HG02588 (cell line): ENCODE measurements at regions not wholly inside any gene's neighbourhood (a gene's known extent, or its start where the extent isn't known, plus 50 kb on each side); places are given as distances from the start of the nearest gene placed in this dataset.

ENCODE experiments used
- ATAC-seq: cut with Tn5 transposase; IDR thresholded peaks from one replicate; pipeline ENCODE4 v1.9.1; 2021; ENCODE audit warnings: mild to moderate bottlenecking, moderate library complexity; ENCODE audit not compliant: unreplicated experiment

DNA sequence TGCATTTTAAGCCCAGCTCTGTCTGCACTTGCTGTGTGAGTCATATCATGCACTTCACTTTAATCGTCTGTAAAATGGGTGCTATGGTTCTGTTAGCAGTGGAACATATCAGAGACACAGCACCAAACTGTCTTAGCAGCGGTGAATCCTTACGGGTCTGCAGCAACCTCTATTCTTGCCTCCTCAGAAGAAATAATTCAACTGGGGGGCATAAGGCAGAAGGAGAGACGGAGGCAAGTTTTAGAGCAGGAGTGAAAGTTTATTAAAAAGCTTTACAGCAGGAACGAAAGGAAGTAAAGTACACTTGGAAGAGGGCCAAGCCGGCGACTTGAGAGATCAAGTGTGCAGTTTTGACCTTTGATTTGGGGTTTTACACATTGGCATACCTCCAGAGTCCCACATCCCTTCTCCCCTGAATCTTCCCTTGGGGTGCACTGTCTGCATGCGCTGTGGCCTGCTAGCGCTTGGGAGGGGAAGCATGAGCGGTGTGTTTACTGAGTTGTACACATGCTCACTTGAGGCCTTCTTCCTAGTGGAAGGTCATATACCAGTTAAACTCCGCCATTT is 109.8 kb downstream of the DDX1 start:
- no peak for ATAC-seq

DNA sequence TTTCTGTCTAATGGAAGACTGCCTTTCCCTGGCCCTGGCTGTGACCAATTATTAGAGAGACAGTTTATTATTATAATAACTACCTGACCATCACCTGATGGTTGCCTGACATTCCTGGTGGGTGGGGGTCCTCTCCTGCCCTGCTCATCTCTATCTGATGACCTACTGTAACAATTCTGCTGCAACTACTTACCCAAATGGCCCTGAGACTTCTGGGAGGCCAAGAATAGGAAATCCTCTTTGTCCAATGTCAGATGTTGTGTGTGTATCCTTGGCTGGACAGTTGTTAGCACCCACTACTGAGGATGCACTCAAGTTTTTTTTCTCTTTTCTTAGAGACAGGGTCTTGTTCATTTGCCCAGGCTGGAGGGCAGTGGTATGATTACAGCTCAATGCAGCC is 110.3 kb downstream of the DDX1 start:
- no peak for ATAC-seq

DNA sequence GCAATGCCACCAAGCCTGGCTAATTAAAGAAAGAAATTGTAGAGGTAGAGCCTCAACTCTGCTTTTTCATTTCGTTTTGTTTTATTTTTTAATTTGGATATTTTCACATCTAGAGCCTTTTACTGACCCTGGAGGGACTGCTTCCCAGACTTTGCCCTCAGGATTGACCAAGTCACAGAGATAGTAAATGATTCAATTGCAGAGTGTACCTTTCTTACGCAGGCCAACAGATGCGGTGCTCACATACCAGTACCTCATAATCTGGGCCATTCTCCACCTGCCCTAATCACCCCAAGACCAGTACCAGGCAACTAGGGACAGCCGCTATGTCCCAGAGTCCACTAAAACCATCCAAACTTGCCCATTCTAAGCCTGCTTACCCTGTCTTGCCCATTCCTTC is 110.8 kb downstream of the DDX1 start:
- ATAC-seq = no peak

DNA sequence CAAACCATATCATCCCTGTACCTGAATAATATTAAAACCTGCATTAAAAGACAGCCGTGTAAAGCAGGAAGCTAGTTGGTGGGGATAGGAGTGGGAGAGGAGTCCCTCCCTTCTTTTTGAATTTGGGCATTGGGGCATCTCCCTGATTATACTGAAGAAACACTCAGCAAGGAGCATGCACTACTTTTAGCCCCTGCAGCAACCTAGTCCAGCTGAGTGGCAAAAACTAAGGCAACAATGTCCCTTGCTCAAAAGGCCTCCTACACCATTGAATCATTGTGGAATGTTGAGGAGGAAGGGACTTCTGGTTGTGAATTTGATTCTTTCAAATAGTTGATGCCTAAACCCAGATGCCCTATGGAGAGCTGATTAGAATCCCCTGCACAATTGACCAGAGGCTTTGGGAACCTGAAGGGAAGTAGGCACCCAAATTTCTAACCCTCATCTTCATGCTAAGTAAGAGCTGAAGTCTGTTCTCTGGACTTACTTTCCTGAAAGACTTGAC is 111.7 kb downstream of the DDX1 start:
- ATAC-seq = no peak

DNA sequence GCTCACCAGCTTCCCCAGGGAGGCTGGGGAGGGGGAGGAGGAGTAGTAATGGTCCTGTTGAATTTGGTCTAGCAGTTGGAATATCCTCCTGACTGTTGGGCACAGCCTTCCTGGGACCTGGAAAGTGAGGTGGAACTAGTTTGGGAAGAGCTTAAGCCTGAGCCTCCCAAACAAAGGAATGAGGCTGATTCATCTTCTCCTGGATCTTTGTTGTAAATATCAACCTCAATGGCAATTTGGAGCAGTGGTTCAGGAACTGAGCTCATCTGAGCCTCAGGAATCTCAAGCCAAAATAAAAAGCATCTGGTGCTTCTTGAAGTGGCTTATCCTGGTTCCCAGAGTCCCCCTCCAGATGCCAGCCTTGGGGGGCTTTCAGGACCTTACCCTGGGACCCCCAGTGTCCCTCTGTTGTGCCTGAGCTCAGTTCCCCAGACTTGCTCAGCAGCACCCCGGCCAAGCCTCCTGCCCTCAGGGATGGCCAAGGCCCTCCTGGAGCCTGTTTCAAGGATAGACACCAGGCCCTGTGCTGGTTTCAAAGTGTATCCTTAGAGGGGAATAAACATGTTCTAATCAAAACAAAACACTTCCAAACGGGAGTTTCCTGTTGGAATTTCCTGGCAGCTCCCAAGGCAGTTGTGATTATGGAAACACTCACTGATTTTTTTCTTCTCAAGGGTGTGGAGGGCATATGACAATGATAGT is 112.6 kb downstream of the DDX1 start:
- no peak for ATAC-seq

DNA sequence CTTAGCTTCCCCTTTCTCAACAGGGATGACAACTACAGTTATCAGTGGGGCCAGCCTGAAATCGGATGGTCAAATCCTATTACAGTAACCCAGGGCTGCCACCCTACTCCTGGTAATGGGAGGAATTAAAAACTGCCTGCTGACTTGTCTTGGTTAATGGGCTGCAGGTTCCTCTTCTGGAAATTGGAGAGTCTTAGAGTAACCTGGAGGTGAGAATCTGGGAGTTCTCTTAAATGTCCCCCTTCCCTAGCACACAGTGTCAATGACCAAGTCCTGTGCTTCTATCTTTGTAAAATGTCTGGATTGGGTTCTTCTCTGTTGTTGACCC is 113.1 kb downstream of the DDX1 start:
- no peak for ATAC-seq

DNA sequence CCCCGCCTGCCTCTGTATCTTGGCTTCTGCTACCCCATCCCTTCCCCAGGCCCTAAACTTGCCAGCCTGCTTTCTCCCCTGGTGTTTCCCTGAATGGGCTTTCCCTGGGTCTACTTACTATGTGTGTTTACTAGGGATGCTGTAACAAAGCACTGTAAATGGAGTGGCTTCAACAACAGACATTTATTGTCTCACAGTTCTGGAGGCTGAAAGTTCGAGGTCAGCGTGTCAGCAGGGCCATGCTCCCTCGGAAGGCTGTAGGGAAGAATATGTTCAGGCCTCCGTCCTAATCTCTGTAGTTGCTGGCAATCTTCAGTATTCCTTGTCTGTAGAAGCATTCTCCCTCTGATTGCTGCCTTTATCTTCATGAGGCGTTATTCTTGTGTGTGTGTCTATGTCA is 113.6 kb downstream of the DDX1 start:
- ATAC-seq = no peak

DNA sequence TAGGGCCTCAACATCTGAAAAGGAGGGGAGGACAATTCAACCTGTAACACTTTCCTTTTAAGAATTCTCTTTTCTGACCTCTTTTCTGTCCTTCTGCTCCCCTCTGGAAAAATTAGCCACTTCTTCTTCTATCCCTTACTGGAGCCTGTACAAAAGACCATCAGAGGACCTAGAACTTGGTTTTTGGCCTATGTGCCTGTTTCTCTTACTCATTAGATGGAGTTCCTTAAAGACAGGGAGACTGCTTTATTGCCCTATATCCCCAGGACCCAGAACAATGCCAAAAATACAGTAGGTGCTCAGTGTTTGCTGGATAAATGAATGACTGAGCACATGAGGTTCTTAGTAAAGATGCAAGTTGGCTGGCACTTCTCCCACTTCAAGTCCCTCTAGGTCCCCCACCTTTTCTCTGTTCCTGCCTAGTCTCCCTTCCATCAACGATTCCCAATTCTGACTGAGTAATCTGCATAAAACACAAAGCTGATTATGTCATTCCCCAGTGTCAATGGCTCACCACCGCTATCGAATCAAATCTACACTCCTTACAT is 114.2 kb downstream of the DDX1 start:
- ATAC-seq = no peak

DNA sequence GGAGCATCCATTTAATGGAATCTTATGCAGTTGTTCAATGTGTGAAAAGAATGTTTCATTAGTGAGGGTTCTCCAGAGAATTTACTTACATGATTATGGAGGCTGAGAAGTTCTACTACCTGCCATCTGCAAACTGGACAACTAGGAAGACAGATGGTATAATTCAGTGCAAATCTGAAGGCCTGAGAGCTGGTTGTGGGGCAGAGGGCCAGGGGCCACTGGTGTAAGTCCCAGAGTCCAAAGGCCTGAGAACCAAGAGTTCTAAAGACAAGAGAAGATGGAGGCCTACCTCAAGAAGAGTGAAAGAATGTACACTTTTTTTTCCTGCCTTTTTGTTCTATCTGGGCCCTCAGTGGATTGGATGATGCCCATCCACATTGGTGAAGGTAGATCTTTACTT is 114.8 kb downstream of the DDX1 start:
- no peak for ATAC-seq

DNA sequence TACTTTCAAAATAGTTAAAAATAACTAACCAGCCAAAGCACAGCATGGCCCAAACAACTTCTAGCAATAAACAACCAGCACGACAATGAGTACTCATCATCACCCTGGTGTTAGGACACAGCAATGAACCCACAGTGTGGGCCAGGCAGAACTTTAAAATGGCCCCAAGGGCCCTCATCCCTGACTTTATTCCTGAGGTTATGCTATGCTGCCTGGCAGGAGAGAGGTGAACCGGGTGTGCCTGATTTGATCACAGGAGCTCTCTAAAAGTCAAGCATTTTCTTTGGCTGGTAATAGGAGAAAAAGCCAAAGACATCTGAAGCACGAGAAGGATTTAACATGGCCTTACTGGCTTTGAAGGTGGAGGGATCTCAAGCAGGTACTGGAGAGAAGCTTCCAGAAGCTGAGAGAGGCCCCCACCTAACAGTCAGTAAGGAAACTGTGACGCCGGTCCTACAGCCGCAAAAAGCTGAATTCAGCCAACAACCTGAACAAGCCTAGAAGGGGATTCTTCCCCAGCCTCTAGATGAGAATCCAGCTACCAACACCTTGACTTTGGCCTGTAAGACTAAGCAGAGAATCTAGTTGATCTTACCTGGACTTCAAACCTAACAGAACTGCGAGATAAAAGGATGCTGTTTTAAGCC is 115.4 kb downstream of the DDX1 start:
- no peak for ATAC-seq

DNA sequence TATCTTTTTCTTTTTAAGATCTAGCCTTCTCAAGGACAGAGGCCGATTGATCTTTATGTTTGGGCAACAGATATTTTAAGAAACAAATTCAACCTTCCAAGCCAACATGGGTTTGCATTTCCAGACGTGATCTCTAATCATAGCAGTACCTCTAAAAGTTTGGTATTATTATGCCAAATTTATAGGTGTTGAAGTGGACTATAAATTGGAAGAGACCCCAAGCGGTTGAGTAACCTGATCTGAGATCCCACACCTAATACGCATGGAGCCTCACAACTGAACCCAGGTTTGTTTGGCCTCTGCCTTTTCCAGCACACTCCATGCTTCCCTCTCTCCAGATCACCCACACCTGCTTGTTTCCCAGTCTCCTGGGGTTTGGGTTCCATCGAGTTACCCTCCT is 116.5 kb downstream of the DDX1 start:
- ATAC-seq = no peak

DNA sequence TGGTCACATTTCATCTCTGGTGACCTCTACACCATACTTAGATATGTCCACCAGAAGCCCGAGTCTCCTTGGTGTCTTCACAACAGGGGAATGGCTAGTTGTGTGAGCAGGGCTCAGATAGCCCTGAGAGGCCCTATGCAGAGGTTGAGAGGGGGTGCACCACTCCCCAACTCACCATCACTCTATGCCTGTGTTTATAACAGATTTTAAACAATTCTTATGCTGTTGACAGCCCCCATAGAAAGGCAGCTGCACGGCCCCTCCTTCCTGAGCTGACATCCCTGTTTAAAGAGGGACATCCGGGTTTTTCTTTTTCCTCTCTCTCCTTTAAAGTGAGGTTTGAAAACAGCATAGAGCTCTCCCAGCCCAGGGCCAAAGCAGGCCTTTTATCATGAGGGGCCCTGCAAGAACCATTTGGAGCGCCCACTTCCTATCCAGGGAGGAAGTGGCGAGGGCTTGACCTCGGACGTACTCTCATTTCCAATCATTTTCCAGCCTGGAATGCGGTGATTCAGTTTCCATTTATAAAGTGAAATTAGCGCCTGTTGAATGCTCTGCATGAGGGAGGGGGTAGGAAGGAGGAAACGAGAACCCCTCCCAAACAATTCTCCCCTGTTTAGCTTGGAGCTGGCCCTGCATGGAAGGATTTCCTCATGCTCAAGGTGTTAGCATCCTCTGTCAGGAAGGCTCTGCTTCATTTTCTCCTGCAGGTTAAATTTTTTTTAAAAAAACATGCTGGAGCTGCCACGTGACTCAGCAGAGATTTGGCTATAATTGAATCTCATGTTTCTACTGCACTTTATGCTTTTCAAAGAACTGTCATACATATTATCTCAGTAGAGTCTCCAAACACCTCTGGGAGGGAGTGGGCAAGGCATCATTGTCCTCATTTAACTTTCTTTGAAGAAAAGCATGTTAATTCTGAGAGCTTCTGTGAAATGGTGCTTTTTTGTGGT is 117.5 kb downstream of the DDX1 start:
- ATAC-seq = no peak

DNA sequence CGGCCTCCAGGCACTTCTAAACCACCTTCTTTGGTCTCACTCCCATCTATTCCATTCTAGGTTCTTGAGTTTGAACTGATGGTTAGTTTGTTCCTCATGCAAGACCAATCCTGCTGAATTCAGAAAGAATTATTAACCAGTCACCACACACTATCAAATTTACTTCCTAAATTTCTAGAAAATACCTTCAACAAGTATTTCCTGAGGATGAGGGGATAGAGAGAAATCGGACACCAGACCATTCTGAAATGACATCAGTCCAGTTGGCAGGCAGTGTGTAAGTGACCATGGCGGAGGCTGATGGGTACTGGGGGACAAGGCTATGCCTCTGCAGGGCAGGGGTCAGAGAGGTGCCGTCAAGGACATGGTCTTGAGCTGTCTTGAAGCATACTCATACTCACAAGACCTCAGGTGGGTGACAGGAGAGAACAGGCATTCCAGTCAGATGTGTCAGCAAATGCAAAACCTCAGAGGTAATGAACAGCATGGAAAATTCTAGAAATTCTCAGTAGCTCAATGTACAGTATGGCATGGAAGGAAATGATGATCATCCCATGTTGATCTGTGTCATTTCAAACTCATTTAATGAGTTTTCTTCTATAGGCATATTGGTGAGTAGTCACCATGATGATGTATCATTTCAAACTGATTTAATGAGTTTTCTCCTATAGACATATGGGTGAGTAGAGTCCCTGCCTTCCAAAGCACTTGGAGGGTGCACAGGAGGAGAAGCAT is 119.6 kb downstream of the DDX1 start:
- ATAC-seq = no peak

DNA sequence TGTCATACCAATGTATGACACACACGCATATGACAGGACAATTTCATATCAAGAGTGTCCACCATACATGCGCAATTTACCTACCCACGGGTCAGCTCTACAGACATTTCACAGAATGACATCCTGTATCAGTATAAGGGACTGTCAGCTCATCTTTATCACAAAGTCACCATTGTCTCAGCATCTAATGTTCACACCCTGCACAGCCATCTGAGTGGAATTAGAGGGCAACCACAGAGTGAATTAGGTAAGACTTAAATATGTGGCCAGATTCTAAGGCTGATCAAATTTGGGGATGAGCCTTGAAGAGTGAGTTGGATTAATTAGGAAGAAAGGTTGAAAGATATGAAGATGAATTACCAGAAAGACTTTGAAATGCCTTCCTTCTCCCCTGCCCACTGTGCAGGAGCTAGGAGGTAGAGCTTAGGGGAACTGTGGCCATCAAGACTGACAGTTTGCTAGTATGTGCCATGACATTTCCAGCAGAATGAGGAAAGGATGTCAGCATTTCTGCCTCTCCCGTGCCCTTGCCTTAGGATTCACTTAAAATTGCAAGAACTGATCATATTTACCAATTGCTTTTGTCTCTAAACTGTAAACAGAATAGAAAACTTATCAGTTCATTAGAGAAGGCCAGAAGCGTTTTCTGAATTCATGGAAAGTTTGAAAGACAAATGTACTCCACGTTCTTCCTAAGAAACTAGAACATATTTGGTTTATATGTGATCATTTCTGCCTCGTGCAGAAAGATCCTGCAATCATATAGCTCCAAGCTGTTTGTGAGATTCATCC is 121.1 kb downstream of the DDX1 start:
- ATAC-seq = no peak

DNA sequence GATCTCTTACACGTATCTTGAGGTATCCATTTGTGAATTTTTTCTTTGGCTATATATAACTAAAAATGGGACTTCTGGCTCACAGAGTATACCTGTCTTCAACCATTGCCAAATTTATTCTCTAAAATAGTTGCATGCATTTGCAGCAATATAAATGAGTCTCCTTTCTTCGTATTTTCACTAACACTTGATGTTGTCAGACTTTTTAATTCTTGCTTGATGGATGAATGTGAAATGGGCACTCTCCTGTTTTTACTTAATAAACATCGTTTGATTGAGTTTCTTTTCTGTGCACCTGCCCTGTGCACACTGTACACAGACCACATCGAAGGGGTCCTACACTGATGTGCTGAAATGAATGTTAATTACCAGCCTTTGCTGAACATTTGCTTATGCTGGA is 121.8 kb downstream of the DDX1 start:
- ATAC-seq = no peak

DNA sequence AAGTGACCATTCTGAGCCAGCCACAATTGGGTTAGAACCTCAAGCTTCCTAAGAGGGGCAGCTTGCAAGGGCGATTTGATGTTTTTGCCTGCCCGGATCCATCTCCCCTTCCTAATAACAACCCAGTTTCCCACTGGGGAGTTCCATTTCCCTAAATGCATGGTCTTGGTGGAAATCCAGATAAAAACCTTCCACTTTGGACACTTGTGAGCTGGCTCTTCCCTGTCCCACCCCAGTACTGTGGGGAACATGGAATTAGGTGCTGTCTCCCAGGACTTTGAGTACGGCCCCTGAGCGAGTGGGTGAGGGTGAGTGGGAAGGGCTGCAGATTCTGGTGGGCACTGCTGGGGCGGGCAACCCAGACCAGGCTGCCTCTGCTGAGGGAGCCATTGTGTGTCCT is 122.3 kb downstream of the DDX1 start:
- no peak for ATAC-seq

DNA sequence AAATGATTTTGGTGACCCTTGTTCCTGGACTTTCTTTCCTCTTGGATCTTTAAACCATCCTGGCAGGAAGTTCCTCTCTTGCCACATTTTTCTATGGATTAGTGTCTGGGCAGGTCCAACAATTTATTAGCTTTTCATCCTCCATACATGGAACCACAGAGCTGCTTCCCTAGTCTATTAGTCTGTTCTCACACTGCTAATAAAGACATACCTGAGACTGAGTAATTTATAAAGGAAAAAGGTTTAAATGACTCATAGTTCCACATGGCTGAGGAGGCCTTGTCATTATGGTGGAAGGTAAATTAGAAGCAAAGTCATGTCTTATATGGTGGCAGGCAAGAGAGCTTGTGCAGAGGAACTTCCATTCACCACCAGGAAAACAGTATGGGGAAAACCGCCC is 122.9 kb downstream of the DDX1 start:
- ATAC-seq = no peak

DNA sequence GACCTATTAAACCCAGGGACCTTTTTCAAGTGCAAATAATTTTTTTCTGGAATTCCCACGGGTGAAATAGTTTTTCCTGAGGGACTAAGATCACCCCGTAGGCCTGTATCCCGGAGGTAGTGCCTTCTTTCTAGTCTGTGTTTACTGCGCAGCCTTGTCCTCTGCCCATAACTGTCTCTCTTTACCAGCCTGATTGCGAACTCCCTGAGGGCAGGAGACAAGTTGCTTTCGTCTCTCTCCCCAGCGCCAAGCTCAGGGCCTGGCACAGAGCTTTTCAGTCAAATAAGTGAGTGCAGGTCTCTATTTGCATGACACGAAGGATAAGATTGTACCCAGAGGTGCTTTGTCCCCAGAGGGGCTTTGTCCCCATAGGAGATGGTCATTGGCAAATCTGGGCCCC is 123.9 kb downstream of the DDX1 start:
- no peak for ATAC-seq

DNA sequence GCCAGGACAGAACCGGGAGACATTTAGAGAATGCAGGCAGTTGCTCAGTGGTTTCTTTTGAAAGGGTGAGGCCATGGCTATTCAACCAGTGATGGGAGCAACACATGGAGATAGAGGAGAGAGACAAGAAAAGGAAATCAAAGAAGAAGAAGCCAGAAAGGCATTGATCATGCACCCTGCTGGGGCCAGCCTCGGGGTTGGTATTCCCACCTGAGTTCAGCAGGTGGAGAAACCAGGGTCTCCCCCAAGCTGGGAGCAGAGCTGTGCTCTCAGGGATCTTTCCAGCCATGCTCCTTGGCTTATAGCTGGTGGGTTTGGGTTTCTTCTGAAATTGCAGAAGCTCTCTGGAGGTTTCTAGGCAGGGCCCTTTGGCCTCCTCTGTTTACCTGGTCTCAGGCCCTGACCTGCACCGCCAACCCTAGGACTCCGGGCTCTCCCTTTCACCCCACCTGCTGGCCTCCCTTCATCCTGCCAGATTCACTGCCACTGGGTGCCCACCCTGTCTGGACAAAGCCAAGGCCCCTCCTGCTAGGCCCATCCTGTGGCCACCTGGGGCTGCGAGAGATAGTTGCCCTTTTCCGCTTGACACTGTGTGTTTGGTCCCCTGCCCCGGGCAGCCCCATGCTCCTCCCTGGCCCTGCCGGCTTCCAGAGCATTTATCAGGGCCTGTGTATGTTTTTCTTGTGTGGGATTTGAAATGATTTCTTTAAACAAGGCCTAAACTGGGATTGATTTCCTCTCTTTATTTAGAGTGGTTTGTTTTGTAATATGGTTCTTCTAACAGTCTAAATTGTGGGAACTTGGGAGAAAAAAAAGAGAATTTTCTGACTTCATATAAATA is 126.7 kb downstream of the DDX1 start:
- no peak for ATAC-seq
